Stimulated activated CD4-positive, alpha-beta T cell treated with anti-CD3 and anti-CD28 coated beads, Interleukin-4, amount 100 ng/mL, for 4 hours (primary cell): ENCODE measurements at regions not wholly inside any gene's neighbourhood (a gene's known extent, or its start where the extent isn't known, plus 50 kb on each side); places are given as distances from the start of the nearest gene placed in this dataset.
"Not testable (repeated sequence)": the region's sequence is repeated elsewhere in the genome, so short reads cannot be mapped to it uniquely, and the experiment has no call there.

Experiments
- DNase-seq, 2 experiments: peaks; one replicate each; pipeline ENCODE4 v3.0.0-alpha.2; 2020

- no peak for DNase-seq
These were observed 376.2 kb upstream of the GRAMD2B start for GRCh38 chr5:126046846-126047571.

GRCh38 chr5:126052120-126052519 is 371.1 kb upstream of the GRAMD2B start:
- no peak for DNase-seq

GRCh38 chr5:126052791-126053190 is 370.4 kb upstream of the GRAMD2B start:
- no peak for DNase-seq

- DNase-seq: no peak
These were observed 369.6 kb upstream of the GRAMD2B start for GRCh38 chr5:126053630-126054029.

GRCh38 chr5:126054577-126055347 is 368.4 kb upstream of the GRAMD2B start:
- no peak for DNase-seq

GRCh38 chr5:126055348-126055729 is 367.9 kb upstream of the GRAMD2B start:
- DNase-seq: no peak

- no peak for DNase-seq
These were observed 366.9 kb upstream of the GRAMD2B start for GRCh38 chr5:126056352-126056751.

GRCh38 chr5:126056851-126057622 is 366.2 kb upstream of the GRAMD2B start:
- DNase-seq: no peak

GRCh38 chr5:126058392-126058791 is 364.8 kb upstream of the GRAMD2B start:
- not testable (repeated sequence) for DNase-seq

- DNase-seq: no peak
These were observed 360.6 kb upstream of the GRAMD2B start for GRCh38 chr5:126062398-126063221.

- no peak for DNase-seq
These were observed 358.1 kb upstream of the GRAMD2B start for GRCh38 chr5:126065061-126065460.

- no peak for DNase-seq
These were observed 356.4 kb upstream of the GRAMD2B start for GRCh38 chr5:126066836-126067235.

GRCh38 chr5:126067404-126067803 is 355.8 kb upstream of the GRAMD2B start:
- DNase-seq: no peak

GRCh38 chr5:126069329-126069728 is 353.9 kb upstream of the GRAMD2B start:
- DNase-seq: no peak

- no peak for DNase-seq
These were observed 352.7 kb upstream of the GRAMD2B start for GRCh38 chr5:126070481-126070880.

- DNase-seq: no peak
These were observed 348.7 kb upstream of the GRAMD2B start for GRCh38 chr5:126074538-126074937.

- no peak for DNase-seq
These were observed 343.9 kb upstream of the GRAMD2B start for GRCh38 chr5:126079266-126079665.

- DNase-seq: no peak
These were observed 342.0 kb upstream of the GRAMD2B start for GRCh38 chr5:126081209-126081608.

- DNase-seq: no peak
These were observed 330.2 kb upstream of the GRAMD2B start for GRCh38 chr5:126093041-126093440.

- DNase-seq: no peak
These were observed 329.5 kb upstream of the GRAMD2B start for GRCh38 chr5:126093718-126094117.

- no peak for DNase-seq
These were observed 328.2 kb upstream of the GRAMD2B start for GRCh38 chr5:126094991-126095390.

- DNase-seq: no peak
These were observed 326.7 kb upstream of the GRAMD2B start for GRCh38 chr5:126096442-126097006.
